Stimulated activated CD4-positive, alpha-beta T cell treated with anti-CD3 and anti-CD28 coated beads, TNF-alpha, amount 100 ng/mL, for 1 hour (primary cell): ENCODE measurements at regions not wholly inside any gene's neighbourhood (a gene's known extent, or its start where the extent isn't known, plus 50 kb on each side); places are given as distances from the start of the nearest gene placed in this dataset.
"Not testable (repeated sequence)": the region's sequence is repeated elsewhere in the genome, so short reads cannot be mapped to it uniquely, and the experiment has no call there.

Source experiments
- DNase-seq, 3 donors: peaks; one replicate each; pipeline ENCODE4 v3.0.0-alpha.2; 2020; ENCODE audit warnings: low read depth in 3 of 3, low spot score in 1 of 3

DNA sequence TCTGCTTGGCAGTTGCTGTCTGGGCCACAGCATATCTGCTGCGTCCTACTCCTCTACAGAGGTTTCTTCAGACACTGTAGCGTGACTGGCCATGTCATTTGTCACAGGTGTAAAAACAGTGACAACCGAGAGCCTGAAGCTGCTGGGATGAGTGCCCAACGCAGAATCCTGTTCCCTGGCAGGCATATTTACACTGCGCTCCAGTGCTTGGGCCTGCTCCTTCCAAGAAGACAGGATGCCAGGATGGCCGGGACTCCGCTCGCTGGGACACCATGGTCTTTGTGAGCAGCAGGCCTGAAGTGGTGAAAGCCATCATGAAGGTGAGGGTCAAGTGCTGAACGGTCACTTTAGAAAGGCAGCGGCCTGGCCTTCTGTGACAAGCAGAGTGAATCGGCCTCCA is 171.4 kb downstream of the EMP1 start:
- no peak for DNase-seq

- DNase-seq: no peak
These were observed 169.3 kb downstream of the EMP1 start for GRCh38 chr12:13365748-13366366.

GRCh38 chr12:13362260-13362841 is 165.8 kb downstream of the EMP1 start:
- peak in 1 of 3 donors; percentile 7 for DNase-seq

DNA sequence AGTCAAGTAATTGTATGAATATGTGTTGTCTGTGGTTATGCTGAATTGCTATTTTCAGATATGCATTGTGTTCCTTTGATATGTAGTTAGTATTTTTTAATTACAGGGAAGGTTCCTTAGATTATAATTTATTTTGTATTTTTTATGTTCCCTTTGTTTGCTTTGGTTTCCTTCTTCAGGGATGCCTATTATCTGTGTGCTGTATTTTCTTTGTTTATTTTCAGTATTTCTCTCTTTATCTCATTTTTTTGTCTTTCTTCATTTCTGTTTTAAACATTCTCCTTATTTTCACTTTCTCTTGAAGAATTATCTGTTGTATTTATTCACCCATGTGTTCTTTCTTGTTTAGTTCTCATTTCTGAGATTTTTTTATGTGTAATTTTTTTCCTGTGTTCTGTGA is 163.1 kb downstream of the EMP1 start:
- no peak for DNase-seq

GRCh38 chr12:13358391-13358905 is 161.9 kb downstream of the EMP1 start:
- no peak for DNase-seq

GRCh38 chr12:13350946-13351345 is 154.4 kb downstream of the EMP1 start:
- DNase-seq: no peak

DNA sequence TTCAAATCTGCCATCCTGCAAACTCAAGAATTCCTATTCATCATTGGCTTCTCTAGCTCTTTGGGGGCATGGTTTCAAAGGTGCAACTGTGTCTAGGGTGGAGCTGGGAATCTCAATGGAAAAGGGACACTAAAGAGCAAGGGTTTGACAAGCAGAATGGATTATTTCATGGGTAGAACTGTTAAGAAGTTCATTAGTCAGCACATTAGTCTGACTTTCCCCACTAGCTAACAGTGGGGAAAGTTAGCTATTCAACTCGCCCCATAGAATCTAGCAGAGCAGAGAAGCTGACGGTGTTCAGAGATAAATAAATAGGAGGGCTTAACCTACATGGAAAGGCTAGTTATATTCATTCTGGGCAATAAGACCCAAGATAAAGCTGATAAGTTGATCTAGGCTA is 153.9 kb downstream of the EMP1 start:
- DNase-seq: no peak

GRCh38 chr12:13348464-13348863 is 151.9 kb downstream of the EMP1 start:
- no peak for DNase-seq

- DNase-seq: peak in 1 of 3 donors; percentile 3
These were observed 150.9 kb downstream of the EMP1 start for GRCh38 chr12:13347241-13348043.

- DNase-seq: no peak
These were observed 149.2 kb downstream of the EMP1 start for GRCh38 chr12:13345722-13346121.

- DNase-seq: no peak
These were observed 146.8 kb downstream of the EMP1 start for GRCh38 chr12:13343375-13343774.

DNA sequence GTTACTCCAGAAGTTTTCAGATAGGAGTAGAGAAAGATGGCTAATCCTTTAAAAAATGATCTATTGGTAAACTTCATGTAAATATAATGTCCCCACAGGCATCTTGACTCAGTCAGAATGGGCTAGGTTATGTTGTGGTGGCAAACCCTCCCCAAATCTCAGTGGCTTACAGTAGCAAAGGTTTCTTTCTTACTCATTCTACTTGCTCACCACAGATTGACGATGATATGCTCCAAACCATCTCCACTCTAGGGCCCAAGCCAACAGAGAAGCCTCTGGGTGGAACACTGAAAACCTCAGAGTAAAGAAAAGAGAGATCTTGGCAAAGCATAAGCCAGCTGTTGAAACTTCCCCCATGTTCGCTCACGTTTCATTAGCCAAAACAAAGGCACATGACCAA is 146.4 kb downstream of the EMP1 start:
- DNase-seq: no peak

- no peak for DNase-seq
These were observed 143.6 kb downstream of the EMP1 start for GRCh38 chr12:13340149-13340548.

- DNase-seq: no peak
These were observed 143.0 kb downstream of the EMP1 start for GRCh38 chr12:13339538-13339937.

- DNase-seq: no peak
These were observed 142.6 kb downstream of the EMP1 start for GRCh38 chr12:13339091-13339490.

GRCh38 chr12:13337791-13338190 is 141.3 kb downstream of the EMP1 start:
- DNase-seq: no peak

DNA sequence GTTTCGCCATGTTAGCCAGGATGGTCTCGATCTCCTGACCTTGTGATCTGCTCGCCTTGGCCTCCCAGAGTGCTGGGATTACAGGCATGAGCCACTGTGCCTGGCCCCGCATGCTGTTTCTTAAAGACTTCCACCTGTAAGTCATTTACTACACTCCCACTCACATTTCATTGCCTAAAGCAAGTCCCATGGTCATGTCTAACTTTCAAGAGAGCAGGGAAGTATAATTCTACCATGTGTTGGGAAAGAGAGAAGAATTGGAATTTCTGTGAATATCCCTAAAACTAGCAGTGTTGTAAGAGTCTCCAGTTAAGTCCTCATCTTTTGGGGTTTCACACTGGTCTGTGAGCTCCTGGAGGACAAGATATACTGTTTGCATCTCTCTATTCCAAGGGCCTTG is 139.7 kb downstream of the EMP1 start:
- DNase-seq: no peak

DNA sequence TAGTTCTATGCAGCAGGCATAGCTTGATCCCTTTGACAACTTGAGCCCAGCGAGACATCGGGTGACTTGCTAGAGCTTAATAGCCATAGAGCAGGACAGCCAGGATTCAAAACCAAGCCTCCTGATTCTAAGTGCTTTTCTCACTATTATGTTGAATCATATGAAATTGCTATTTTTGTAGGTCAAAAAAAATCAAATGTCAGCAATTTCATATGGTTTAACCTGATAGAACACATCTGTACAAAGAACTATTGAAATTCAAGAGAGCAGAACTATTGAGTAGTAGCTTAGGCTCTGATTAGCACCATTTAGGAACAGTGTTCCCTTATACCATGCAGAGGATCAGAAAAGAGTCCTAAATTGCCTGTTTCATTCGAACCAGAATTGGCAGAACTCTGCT is 132.0 kb downstream of the EMP1 start:
- DNase-seq: no peak

GRCh38 chr12:13326076-13326475 is 129.6 kb downstream of the EMP1 start:
- DNase-seq: no peak

DNA sequence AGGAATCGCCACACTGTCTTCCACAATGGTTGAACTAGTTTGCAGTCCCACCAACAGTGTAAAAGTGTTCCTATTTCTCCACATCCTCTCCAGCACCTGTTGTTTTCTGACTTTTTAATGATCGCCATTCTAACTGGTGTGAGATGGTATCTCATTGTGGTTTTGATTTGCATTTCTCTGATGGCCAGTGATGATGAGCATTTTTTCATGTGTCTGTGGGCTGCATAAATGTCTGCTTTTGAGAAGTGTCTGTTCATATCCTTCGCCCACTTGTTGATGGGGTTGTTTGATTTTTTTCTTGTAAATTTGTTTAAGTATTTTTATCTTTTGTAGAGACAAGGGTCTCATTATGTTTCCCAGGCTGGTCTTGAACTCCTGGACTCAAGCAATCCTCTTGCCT is 128.5 kb downstream of the EMP1 start:
- DNase-seq: not testable (repeated sequence)

DNA sequence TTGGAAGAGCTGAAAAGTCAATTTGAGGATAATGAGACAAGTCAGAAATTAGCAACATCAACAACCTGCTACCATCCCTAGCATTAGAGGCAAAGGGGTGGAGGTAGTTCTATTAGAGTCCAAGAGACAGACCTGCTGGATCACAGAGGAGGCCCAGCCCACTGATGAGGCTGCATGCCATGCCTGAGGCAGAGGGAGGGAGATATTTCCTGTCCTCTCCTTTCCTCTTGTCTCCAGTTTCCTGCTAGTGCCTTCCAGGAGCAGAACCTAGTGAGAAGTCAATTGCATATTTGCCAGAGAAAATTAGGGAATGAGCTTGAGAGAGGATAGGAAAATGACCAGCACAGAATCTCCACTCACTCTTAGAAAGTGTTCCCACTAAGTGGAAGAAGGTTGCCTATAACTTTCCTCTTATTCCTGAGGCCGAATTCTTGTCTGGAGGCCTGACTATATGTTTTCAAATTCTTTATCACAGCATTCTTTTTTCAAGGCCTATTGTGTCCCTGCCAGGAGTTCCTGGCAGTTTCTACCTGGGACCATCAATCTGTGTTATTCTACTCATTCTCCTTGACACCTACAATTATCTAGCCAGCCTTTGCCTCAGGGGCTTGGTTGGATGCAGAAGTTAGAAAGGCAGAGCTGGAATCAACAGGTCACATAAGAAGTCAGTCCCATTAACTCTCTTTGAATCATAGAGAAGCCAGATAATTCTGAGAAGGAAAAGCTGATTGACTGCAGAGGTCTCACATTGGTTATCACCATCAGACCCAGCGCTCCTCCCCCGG is 121.9 kb downstream of the EMP1 start:
- no peak for DNase-seq
